BE2C (cell line): ENCODE measurements at regions not wholly inside any gene's neighbourhood (a gene's known extent, or its start where the extent isn't known, plus 50 kb on each side); places are given as distances from the start of the nearest gene placed in this dataset.
"Not testable (repeated sequence)": the region's sequence is repeated elsewhere in the genome, so short reads cannot be mapped to it uniquely, and the experiment has no call there.

Experiments used
- DNase-seq: peaks from one replicate; pipeline ENCODE4 v3.0.0-alpha.2; 2020
- H3K27me3 ChIP-seq: fragments of 250-450 bp; sonication (Bioruptor Pico); 2 replicates; pipeline ENCODE4 v1.5.1; 2020; ENCODE audit warnings: mild to moderate bottlenecking
- H3K36me3 ChIP-seq: fragments of 250-450 bp; sonication (Bioruptor Pico); 2 replicates; pipeline ENCODE4 v1.5.1; 2020; ENCODE audit warnings: mild to moderate bottlenecking
- H3K4me1 ChIP-seq: fragments of 250-450 bp; sonication (Bioruptor Pico); 2 replicates; pipeline ENCODE4 v1.5.1; 2020
- H3K4me3 ChIP-seq: 2 replicates; pipeline ENCODE4 v1.5.1; 2011; ENCODE audit warnings: low read depth, low read length
- H3K9me3 ChIP-seq: fragments of 250-450 bp; sonication (Bioruptor Pico); 2 replicates; pipeline ENCODE4 v1.5.1; 2020
- TF ChIP-seq, protein P1 (sequence below): IDR thresholded peaks from 2 replicates; pipeline ENCODE4 v1.5.1; 2012; ENCODE audit warnings: mild to moderate bottlenecking, low read depth, low read length

GRCh38 chr5:13348568-13348967, 595.9 kb downstream of the DNAH5 start:
- no peak for DNase-seq
- H3K36me3 ChIP-seq, result no peaks in the 10 kb centered on the region
- H3K4me3 ChIP-seq, result no peak overlapping the region
- TF ChIP-seq, protein P1, sequence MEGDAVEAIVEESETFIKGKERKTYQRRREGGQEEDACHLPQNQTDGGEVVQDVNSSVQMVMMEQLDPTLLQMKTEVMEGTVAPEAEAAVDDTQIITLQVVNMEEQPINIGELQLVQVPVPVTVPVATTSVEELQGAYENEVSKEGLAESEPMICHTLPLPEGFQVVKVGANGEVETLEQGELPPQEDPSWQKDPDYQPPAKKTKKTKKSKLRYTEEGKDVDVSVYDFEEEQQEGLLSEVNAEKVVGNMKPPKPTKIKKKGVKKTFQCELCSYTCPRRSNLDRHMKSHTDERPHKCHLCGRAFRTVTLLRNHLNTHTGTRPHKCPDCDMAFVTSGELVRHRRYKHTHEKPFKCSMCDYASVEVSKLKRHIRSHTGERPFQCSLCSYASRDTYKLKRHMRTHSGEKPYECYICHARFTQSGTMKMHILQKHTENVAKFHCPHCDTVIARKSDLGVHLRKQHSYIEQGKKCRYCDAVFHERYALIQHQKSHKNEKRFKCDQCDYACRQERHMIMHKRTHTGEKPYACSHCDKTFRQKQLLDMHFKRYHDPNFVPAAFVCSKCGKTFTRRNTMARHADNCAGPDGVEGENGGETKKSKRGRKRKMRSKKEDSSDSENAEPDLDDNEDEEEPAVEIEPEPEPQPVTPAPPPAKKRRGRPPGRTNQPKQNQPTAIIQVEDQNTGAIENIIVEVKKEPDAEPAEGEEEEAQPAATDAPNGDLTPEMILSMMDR, result no peak
- H3K9me3 ChIP-seq, result no peaks in the 10 kb centered on the region
- H3K4me1 ChIP-seq, result no peaks in the 10 kb centered on the region
- no peaks in the 10 kb centered on the region for H3K27me3 ChIP-seq

- no peak for DNase-seq
- TF ChIP-seq, protein P1, result no peak
- no peaks in the 10 kb centered on the region for H3K4me1 ChIP-seq
- H3K36me3 ChIP-seq, result no peaks in the 10 kb centered on the region
- no peaks in the 10 kb centered on the region for H3K27me3 ChIP-seq
- H3K9me3 ChIP-seq, result no peaks in the 10 kb centered on the region
- no peak overlapping the region for H3K4me3 ChIP-seq
Observed at GRCh38 chr5:13346401-13346800, 598.1 kb downstream of the DNAH5 start.

DNA sequence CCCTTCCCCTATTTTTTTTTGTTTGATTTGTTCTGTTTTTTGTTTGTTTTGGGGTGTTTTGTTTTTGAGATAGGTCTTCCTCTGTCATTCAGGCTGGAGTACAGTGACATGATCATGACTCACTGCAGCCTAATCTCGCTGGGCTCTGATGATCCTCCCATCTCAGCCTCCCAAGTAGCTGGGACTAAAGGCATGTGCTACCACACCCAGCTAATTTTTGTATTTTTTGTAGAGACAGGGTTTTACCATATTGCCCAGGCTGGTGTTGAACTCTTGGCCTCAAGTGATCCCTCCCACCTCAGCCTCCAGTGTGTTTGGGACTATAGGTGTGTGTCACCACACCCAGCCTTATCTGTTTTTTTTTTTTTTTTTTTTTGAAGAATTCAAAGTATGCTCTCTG, 605.4 kb downstream of the DNAH5 start:
- no peak overlapping the region for H3K4me3 ChIP-seq
- no peaks in the 10 kb centered on the region for H3K36me3 ChIP-seq
- no peaks in the 10 kb centered on the region for H3K9me3 ChIP-seq
- DNase-seq, result no peak
- H3K4me1 ChIP-seq, result no peaks in the 10 kb centered on the region
- no peaks in the 10 kb centered on the region for H3K27me3 ChIP-seq
- TF ChIP-seq, protein P1, result no peak

GRCh38 chr5:13335026-13335425, 609.5 kb downstream of the DNAH5 start:
- not testable (repeated sequence) for H3K4me3 ChIP-seq, H3K4me1 ChIP-seq, H3K9me3 ChIP-seq, H3K36me3 ChIP-seq, DNase-seq, H3K27me3 ChIP-seq

DNA sequence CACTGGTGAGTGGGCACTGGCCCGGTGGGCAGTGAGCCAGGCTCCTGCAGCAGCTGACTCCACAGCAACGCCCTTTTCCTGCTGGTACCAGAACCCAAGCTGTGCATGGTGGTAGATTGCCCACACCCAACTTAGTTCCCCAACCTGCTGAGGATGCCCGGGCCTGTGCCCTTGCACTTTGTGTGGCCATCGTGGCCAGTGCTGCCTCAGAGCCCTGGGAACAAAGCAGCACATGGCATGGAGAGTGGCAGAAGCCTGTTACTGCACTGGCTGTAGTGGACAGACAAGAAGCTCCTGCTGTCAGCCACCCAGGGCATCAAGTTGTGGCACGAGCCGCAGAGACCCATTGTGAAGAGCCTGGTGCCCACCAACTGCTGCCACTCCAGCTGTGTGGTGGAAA, 612.9 kb downstream of the DNAH5 start:
- H3K4me3 ChIP-seq, result no peak overlapping the region
- no peaks in the 10 kb centered on the region for H3K36me3 ChIP-seq
- TF ChIP-seq, protein P1, result no peak
- no peaks in the 10 kb centered on the region for H3K27me3 ChIP-seq
- no peak for DNase-seq
- H3K9me3 ChIP-seq, result no peaks in the 10 kb centered on the region
- no peaks in the 10 kb centered on the region for H3K4me1 ChIP-seq

DNA sequence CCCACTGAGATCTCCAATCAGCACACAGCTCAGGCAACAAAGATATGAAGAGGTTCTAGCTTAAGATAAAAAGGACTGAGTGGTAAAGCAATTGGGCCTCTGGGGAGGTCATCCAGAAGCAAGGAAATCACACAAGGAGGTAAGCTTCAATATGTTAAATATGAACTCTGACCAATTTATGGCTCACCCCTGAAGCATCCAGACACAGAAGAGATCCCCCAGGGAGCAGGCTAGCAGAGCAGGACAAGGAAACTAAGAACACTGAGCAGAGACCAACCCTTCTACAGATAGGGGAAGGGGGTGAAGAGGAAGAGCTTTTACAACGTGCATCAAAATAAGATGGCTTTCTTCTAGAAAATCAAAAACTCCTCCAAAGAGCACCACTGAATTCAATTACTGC, 616.2 kb downstream of the DNAH5 start:
- no peaks in the 10 kb centered on the region for H3K4me1 ChIP-seq
- DNase-seq, result no peak
- no peaks in the 10 kb centered on the region for H3K36me3 ChIP-seq
- no peaks in the 10 kb centered on the region for H3K9me3 ChIP-seq
- no peak overlapping the region for H3K4me3 ChIP-seq
- H3K27me3 ChIP-seq, result no peaks in the 10 kb centered on the region
- TF ChIP-seq, protein P1, result no peak

- Histone ChIP-seq H3K4me1 (no peaks in the 10 kb centered on the region), H3K4me3 (no peak overlapping the region), H3K27me3 (no peaks in the 10 kb centered on the region), H3K36me3 (no peaks in the 10 kb centered on the region), H3K9me3 (no peaks in the 10 kb centered on the region)
- TF ChIP-seq, protein P1, result no peak
- no peak for DNase-seq
Observed at GRCh38 chr5:13325765-13326164, 618.7 kb downstream of the DNAH5 start.
